DND-41 (cell line): ENCODE measurements at regions not wholly inside any gene's neighbourhood (a gene's known extent, or its start where the extent isn't known, plus 50 kb on each side); places are given as distances from the start of the nearest gene placed in this dataset.
"Not testable (repeated sequence)": the region's sequence is repeated elsewhere in the genome, so short reads cannot be mapped to it uniquely, and the experiment has no call there.

Experiments used
- CTCF ChIP-seq: IDR thresholded peaks from 2 replicates; pipeline ENCODE4 v1.5.1; 2012; ENCODE audit warnings: borderline replicate concordance, low read length, moderate library complexity, mild to moderate bottlenecking; ENCODE audit not compliant: poor library complexity, severe bottlenecking; ENCODE audit errors: extremely low read depth
- EZH2 ChIP-seq: IDR thresholded peaks from 3 replicates; pipeline ENCODE4 v1.6.1; 2012; ENCODE audit warnings: borderline replicate concordance, low read depth, mild to moderate bottlenecking, moderate library complexity, low read length, inconsistent platforms; ENCODE audit not compliant: severe bottlenecking

DNA sequence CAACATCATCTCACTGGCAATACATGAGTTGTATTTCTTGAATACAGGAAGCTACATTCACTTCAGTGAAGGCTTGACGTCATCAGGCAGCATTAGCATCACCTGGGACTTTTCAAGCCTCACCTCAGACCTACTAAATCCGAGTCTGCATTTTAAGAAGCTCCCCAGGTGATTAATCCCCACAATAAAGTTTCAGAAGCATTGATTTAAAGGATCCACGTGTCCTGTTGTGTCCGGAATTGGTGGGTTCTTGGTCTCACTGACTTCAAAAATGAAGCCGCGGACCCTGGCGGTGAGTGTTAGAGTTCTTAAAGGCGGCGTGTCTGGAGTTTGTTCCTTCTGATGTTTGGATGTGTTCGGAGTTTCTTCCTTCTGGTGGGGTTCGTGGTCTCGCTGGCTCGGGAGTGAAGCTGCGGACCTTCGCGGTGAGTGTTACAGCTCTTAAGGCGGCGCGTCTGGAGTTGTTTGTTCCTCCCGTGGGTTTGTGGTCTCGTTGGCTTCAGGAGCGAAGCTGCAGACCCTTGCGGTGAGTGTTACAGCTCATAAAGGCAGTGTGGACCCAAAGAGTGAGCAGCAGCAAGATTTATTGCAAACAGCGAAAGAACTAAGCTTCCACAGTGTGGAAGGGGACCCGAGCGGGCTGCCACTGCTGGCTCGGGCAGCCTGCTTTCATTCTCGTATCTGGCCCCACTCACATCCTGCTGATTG, 121.3 kb upstream of the ANKH start:
- TF ChIP-seq CTCF = peak; percentile 10
- TF ChIP-seq EZH2 = not testable (repeated sequence)
